ENCODE measurements at regions not wholly inside any gene's neighbourhood (a gene's known extent, or its start where the extent isn't known, plus 50 kb on each side); places are given as distances from the start of the nearest gene placed in this dataset.

- DNase-seq: no peak
Observed at GRCh38 chr12:24255920-24256665, 306.6 kb upstream of the SOX5 start.

- no peak for DNase-seq
Observed at GRCh38 chr12:24252602-24253001, 303.1 kb upstream of the SOX5 start.

GRCh38 chr12:24246934-24247333 is 297.5 kb upstream of the SOX5 start:
- DNase-seq: no peak

GRCh38 chr12:24246376-24246775 is 296.9 kb upstream of the SOX5 start:
- DNase-seq: no peak

GRCh38 chr12:24244801-24245200 is 295.3 kb upstream of the SOX5 start:
- DNase-seq: no peak

- no peak for DNase-seq
Observed at GRCh38 chr12:24244231-24244630, 294.8 kb upstream of the SOX5 start.

GRCh38 chr12:24240707-24241106 is 291.2 kb upstream of the SOX5 start:
- no peak for DNase-seq

GRCh38 chr12:24233519-24234246 is 284.2 kb upstream of the SOX5 start:
- DNase-seq: no peak

GRCh38 chr12:24232531-24232930 is 283.1 kb upstream of the SOX5 start:
- no peak for DNase-seq

GRCh38 chr12:24231298-24231697 is 281.8 kb upstream of the SOX5 start:
- DNase-seq: no peak

- DNase-seq: no peak
Observed at GRCh38 chr12:24230061-24230701, 280.7 kb upstream of the SOX5 start.

- no peak for DNase-seq
Observed at GRCh38 chr12:24229031-24229700, 279.7 kb upstream of the SOX5 start.

- DNase-seq: peak; percentile 49
Observed at GRCh38 chr12:24228371-24228770, 278.9 kb upstream of the SOX5 start.

- DNase-seq: no peak
Observed at GRCh38 chr12:24227551-24227950, 278.1 kb upstream of the SOX5 start.

GRCh38 chr12:24226745-24227350 is 277.4 kb upstream of the SOX5 start:
- DNase-seq: no peak

GRCh38 chr12:24224401-24224800 is 274.9 kb upstream of the SOX5 start:
- no peak for DNase-seq

- DNase-seq: no peak
Observed at GRCh38 chr12:24223926-24224325, 274.5 kb upstream of the SOX5 start.

- DNase-seq: no peak
Observed at GRCh38 chr12:24222968-24223367, 273.5 kb upstream of the SOX5 start.

GRCh38 chr12:24212496-24212895 is 263.0 kb upstream of the SOX5 start:
- DNase-seq: no peak

- peak; percentile 85 for DNase-seq
Observed at GRCh38 chr12:24206621-24207020, 257.2 kb upstream of the SOX5 start.

- no peak for DNase-seq
Observed at GRCh38 chr12:24201258-24201970, 251.9 kb upstream of the SOX5 start.

GRCh38 chr12:24200010-24200409 is 250.5 kb upstream of the SOX5 start:
- DNase-seq: no peak

Measured in NCI-H1694 (cell line).